Keratinocyte (primary cell): ENCODE measurements at regions not wholly inside any gene's neighbourhood (a gene's known extent, or its start where the extent isn't known, plus 50 kb on each side); places are given as distances from the start of the nearest gene placed in this dataset.

Experiments
- DNase-seq: peaks from one replicate; pipeline ENCODE4 v3.0.0-alpha.2; 2011; ENCODE audit warnings: low read depth, missing footprints, low spot score
- FAIRE-seq: peaks from 2 replicates; lab custom pipeline; 2011; peaks lifted over from hg19 to GRCh38; lab: Jason Lieb, UNC
- H2AFZ ChIP-seq: 2 replicates; pipeline ENCODE4 v1.6.0; 2012; ENCODE audit warnings: low read length, control low read depth, inconsistent platforms; ENCODE audit not compliant: control insufficient read depth
- H3K27ac ChIP-seq: 2 replicates; pipeline ENCODE4 v1.5.1; 2011; ENCODE audit warnings: low read length; ENCODE audit not compliant: control insufficient read depth, insufficient read depth
- H3K27me3 ChIP-seq: 3 replicates; pipeline ENCODE4 v1.6.0; 2011; ENCODE audit warnings: low read length; ENCODE audit not compliant: control insufficient read depth, insufficient read depth; ENCODE audit errors: extremely low read depth
- H3K36me3 ChIP-seq, 2 experiments: 2 replicates in 1 of 2; 3 replicates in 1 of 2; pipeline ENCODE4 v1.5.1; 2011; ENCODE audit warnings: low read length in 2 of 2, mild to moderate bottlenecking in 1 of 2; ENCODE audit not compliant: control insufficient read depth in 2 of 2, insufficient read depth in 2 of 2; ENCODE audit errors: extremely low read depth in 1 of 2
- H3K4me1 ChIP-seq: 3 replicates; pipeline ENCODE4 v1.5.1; 2011; ENCODE audit warnings: low read length; ENCODE audit not compliant: control insufficient read depth, insufficient read depth; ENCODE audit errors: extremely low read depth
- H3K4me2 ChIP-seq: 3 replicates; pipeline ENCODE4 v1.6.0; 2011; ENCODE audit warnings: low read depth, low read length; ENCODE audit not compliant: control insufficient read depth, insufficient read depth; ENCODE audit errors: extremely low read depth
- H3K4me3 ChIP-seq, 3 experiments: fragments of 200-600 bp in 1 of 3; sonication (generic) in 1 of 3; 2 replicates in 2 of 3; 3 replicates in 1 of 3; pipeline ENCODE4 v1.5.1; 2011 to 2016; ENCODE audit warnings: low read length in 3 of 3, mild to moderate bottlenecking in 3 of 3, control low read depth in 2 of 3, inconsistent platforms in 1 of 3, low read depth in 1 of 3, mixed read lengths in 1 of 3, mixed run types in 1 of 3, moderate library complexity in 1 of 3; ENCODE audit not compliant: control insufficient read depth in 2 of 3, insufficient read depth in 2 of 3; ENCODE audit errors: extremely low read depth in 1 of 3
- H3K79me2 ChIP-seq: 2 replicates; pipeline ENCODE4 v1.6.0; 2012; ENCODE audit warnings: low read length; ENCODE audit not compliant: control insufficient read depth, insufficient read depth
- H3K9ac ChIP-seq: 3 replicates; pipeline ENCODE4 v1.6.0; 2011; ENCODE audit warnings: low read length; ENCODE audit not compliant: control insufficient read depth, insufficient read depth; ENCODE audit errors: extremely low read depth
- H3K9me1 ChIP-seq: 3 replicates; pipeline ENCODE4 v1.6.0; 2011; ENCODE audit warnings: low read length; ENCODE audit not compliant: control insufficient read depth, insufficient read depth; ENCODE audit errors: extremely low read depth
- H3K9me3 ChIP-seq: 2 replicates; pipeline ENCODE4 v1.5.1; 2012; ENCODE audit warnings: low read depth, low read length; ENCODE audit not compliant: control insufficient read depth
- H4K20me1 ChIP-seq: 3 replicates; pipeline ENCODE4 v1.6.0; 2011; ENCODE audit warnings: low read length; ENCODE audit not compliant: control insufficient read depth, insufficient read depth; ENCODE audit errors: extremely low read depth
- CTCF ChIP-seq, 3 experiments: IDR thresholded peaks in 1 of 3; conservative IDR thresholded peaks in 1 of 3; optimal IDR thresholded peaks in 1 of 3; 2 replicates in 2 of 3; 3 replicates in 1 of 3; pipeline versions ENCODE3 to v1.5.1; 2011; ENCODE audit warnings: low read length in 3 of 3, mild to moderate bottlenecking in 3 of 3, moderate library complexity in 2 of 3, control low read depth in 1 of 3, inconsistent platforms in 1 of 3; ENCODE audit not compliant: insufficient read depth in 2 of 3; ENCODE audit errors: extremely low read depth in 1 of 3
- EZH2 ChIP-seq: IDR thresholded peaks from one replicate; pipeline ENCODE4 v1.6.1; 2012; ENCODE audit warnings: inconsistent platforms, mild to moderate bottlenecking, low read length, moderate library complexity
- dilution Hi-C: fragments of 300-500 bp; cut with MboI; formaldehyde crosslinking; loops from one replicate; pipeline ENCODE4 v1.7.0; 2020; ENCODE audit warnings: low sequenced_read_pairs; ENCODE audit not compliant: extremely low pct_ligation_motif_present

DNA sequence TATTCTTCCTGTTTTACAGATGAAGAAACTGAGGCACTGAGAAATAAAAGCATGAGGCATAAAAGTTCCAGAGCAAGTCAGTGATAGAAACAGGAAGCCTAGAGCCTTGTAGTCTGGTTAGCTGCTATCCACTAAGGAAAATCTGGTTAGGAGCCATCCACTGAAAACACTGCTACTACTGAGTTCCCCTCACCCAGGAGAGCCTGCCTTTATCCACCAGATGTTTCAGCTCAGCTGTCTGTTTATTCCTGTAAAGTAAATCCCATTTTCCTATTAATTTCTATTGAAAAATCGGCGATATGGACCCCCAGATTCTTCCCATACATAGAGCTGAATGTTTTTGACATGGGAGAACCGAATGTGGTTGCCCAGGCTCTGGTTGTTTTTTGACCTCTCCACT lies 63.7 kb upstream of the LMO4 start:
- no peaks in the 10 kb centered on the region for H3K9me3 ChIP-seq
- dilution Hi-C loops: no loop called here
- H3K9me1 ChIP-seq: no peaks in the 10 kb centered on the region

GRCh38 chr1:87265786-87266185 lies 62.9 kb upstream of the LMO4 start:
- Histone ChIP-seq H3K27me3 (no peaks in the 10 kb centered on the region), H3K36me3 (no peaks in the 10 kb centered on the region), H3K9me1 (no peaks in the 10 kb centered on the region), H3K4me1 (no peaks in the 10 kb centered on the region), H3K9me3 (no peaks in the 10 kb centered on the region), H3K4me2 (no peak overlapping the region), H3K4me3 (no peak overlapping the region), H3K9ac (no peak overlapping the region), H2AFZ (no peak overlapping the region), H3K27ac (no peak overlapping the region), H4K20me1 (no peaks in the 10 kb centered on the region), H3K79me2 (no peaks in the 10 kb centered on the region)
- no peak for DNase-seq
- no peak for FAIRE-seq
- TF ChIP-seq CTCF (optimal IDR thresholded peaks at IDR 0.05 in 1 of 3, IDR thresholded peaks at IDR 0.05 in 1 of 3, conservative IDR thresholded peaks at IDR 0.05 in 1 of 3; ENCODE audit: extremely low read depth in 1 of 3, insufficient read depth in 2 of 3, low read length in 3 of 3): no peak
- no peak for TF ChIP-seq EZH2
- dilution Hi-C loops: no loop called here

More for the DNA sequence above, 63.7 kb upstream of the LMO4 start:
- Histone ChIP-seq H3K4me3 (no peak overlapping the region), H3K4me1 (no peaks in the 10 kb centered on the region), H3K79me2 (no peaks in the 10 kb centered on the region), H3K27me3 (no peaks in the 10 kb centered on the region), H3K4me2 (no peak overlapping the region), H4K20me1 (no peaks in the 10 kb centered on the region), H3K27ac (no peak overlapping the region), H3K36me3 (no peaks in the 10 kb centered on the region), H3K9ac (no peak overlapping the region), H2AFZ (no peak overlapping the region)
- DNase-seq (no peak), FAIRE-seq (no peak)
- TF ChIP-seq EZH2 (no peak), CTCF (optimal IDR thresholded peaks at IDR 0.05 in 1 of 3, IDR thresholded peaks at IDR 0.05 in 1 of 3, conservative IDR thresholded peaks at IDR 0.05 in 1 of 3; ENCODE audit: extremely low read depth in 1 of 3, insufficient read depth in 2 of 3, low read length in 3 of 3) (no peak)
